ENCODE measurements at regions not wholly inside any gene's neighbourhood (a gene's known extent, or its start where the extent isn't known, plus 50 kb on each side); places are given as distances from the start of the nearest gene placed in this dataset.

- Histone ChIP-seq H3K4me3 (ENCODE audit: low read length) (no peak overlapping the region), H3K9me3 (ENCODE audit: control insufficient read depth, insufficient read depth, low read length) (no peaks in the 10 kb centered on the region), H3K4me2 (ENCODE audit: low read length) (no peak overlapping the region), H3K27me3 (ENCODE audit: control insufficient read depth, low read length) (no peaks in the 10 kb centered on the region), H3K79me2 (ENCODE audit: control insufficient read depth, low read length) (no peaks in the 10 kb centered on the region), H3K9me2 (replicated peaks; ENCODE audit: control insufficient read depth, low read length) (no peaks in the 10 kb centered on the region), H3K27ac (ENCODE audit: low read depth, low read length) (no peak overlapping the region), H3F3A (ENCODE audit: control insufficient read depth, insufficient read depth) (no peaks in the 10 kb centered on the region), H4K20me1 (ENCODE audit: control insufficient read depth, insufficient read depth, low read depth, low read length) (no peaks in the 10 kb centered on the region), H3K36me3 (ENCODE audit: control insufficient read depth, low read length) (no peaks in the 10 kb centered on the region), H3K4me1 (ENCODE audit: control insufficient read depth, low read length) (no peaks in the 10 kb centered on the region)
- no peak for TF ChIP-seq CTCF (IDR thresholded peaks at IDR 0.05; ENCODE audit: low read depth, low read length, poor library complexity, severe bottlenecking)
- no peak for TF ChIP-seq EZH2phosphoT487 (IDR thresholded peaks at IDR 0.05; ENCODE audit: borderline replicate concordance, low read length)
Observed at GRCh38 chr4:125681240-125681639, 366.5 kb downstream of the FAT4 start.

GRCh38 chr4:125682730-125683129 is 368.0 kb downstream of the FAT4 start:
- Histone ChIP-seq H3K9me2 (replicated peaks; ENCODE audit: control insufficient read depth, low read length) (no peaks in the 10 kb centered on the region), H4K20me1 (ENCODE audit: control insufficient read depth, insufficient read depth, low read depth, low read length) (no peaks in the 10 kb centered on the region), H3K27me3 (ENCODE audit: control insufficient read depth, low read length) (no peaks in the 10 kb centered on the region), H3F3A (ENCODE audit: control insufficient read depth, insufficient read depth) (no peaks in the 10 kb centered on the region), H3K4me1 (ENCODE audit: control insufficient read depth, low read length) (no peaks in the 10 kb centered on the region), H3K9me3 (ENCODE audit: control insufficient read depth, insufficient read depth, low read length) (no peaks in the 10 kb centered on the region), H3K36me3 (ENCODE audit: control insufficient read depth, low read length) (no peaks in the 10 kb centered on the region), H3K27ac (ENCODE audit: low read depth, low read length) (no peak overlapping the region), H3K4me2 (ENCODE audit: low read length) (no peak overlapping the region), H3K79me2 (ENCODE audit: control insufficient read depth, low read length) (no peaks in the 10 kb centered on the region), H3K4me3 (ENCODE audit: low read length) (no peak overlapping the region)
- TF ChIP-seq EZH2phosphoT487 (IDR thresholded peaks at IDR 0.05; ENCODE audit: borderline replicate concordance, low read length) (no peak), CTCF (IDR thresholded peaks at IDR 0.05; ENCODE audit: low read depth, low read length, poor library complexity, severe bottlenecking) (no peak)

GRCh38 chr4:125688841-125689240 is 374.1 kb downstream of the FAT4 start:
- TF ChIP-seq CTCF (IDR thresholded peaks at IDR 0.05; ENCODE audit: low read depth, low read length, poor library complexity, severe bottlenecking), result no peak
- no peak for TF ChIP-seq EZH2phosphoT487 (IDR thresholded peaks at IDR 0.05; ENCODE audit: borderline replicate concordance, low read length)
- Histone ChIP-seq H4K20me1 (ENCODE audit: control insufficient read depth, insufficient read depth, low read depth, low read length) (no peaks in the 10 kb centered on the region), H3K79me2 (ENCODE audit: control insufficient read depth, low read length) (no peaks in the 10 kb centered on the region), H3K4me3 (ENCODE audit: low read length) (no peak overlapping the region), H3K27ac (ENCODE audit: low read depth, low read length) (no peak overlapping the region), H3K27me3 (ENCODE audit: control insufficient read depth, low read length) (no peaks in the 10 kb centered on the region), H3K9me2 (replicated peaks; ENCODE audit: control insufficient read depth, low read length) (no peaks in the 10 kb centered on the region), H3K4me2 (ENCODE audit: low read length) (no peak overlapping the region), H3K36me3 (ENCODE audit: control insufficient read depth, low read length) (no peaks in the 10 kb centered on the region), H3F3A (ENCODE audit: control insufficient read depth, insufficient read depth) (no peaks in the 10 kb centered on the region), H3K4me1 (ENCODE audit: control insufficient read depth, low read length) (no peaks in the 10 kb centered on the region), H3K9me3 (ENCODE audit: control insufficient read depth, insufficient read depth, low read length) (no peaks in the 10 kb centered on the region)

GRCh38 chr4:125689805-125690204 is 375.1 kb downstream of the FAT4 start:
- no peak overlapping the region for H3K27ac ChIP-seq (ENCODE audit: low read depth, low read length)
- H3K9me2 ChIP-seq (replicated peaks; ENCODE audit: control insufficient read depth, low read length), result no peaks in the 10 kb centered on the region
- no peak overlapping the region for H3K4me3 ChIP-seq (ENCODE audit: low read length)
- no peaks in the 10 kb centered on the region for H3K36me3 ChIP-seq (ENCODE audit: control insufficient read depth, low read length)
- no peaks in the 10 kb centered on the region for H3K79me2 ChIP-seq (ENCODE audit: control insufficient read depth, low read length)
- no peak for TF ChIP-seq CTCF (IDR thresholded peaks at IDR 0.05; ENCODE audit: low read depth, low read length, poor library complexity, severe bottlenecking)
- TF ChIP-seq EZH2phosphoT487 (IDR thresholded peaks at IDR 0.05; ENCODE audit: borderline replicate concordance, low read length), result no peak
- no peaks in the 10 kb centered on the region for H3F3A ChIP-seq (ENCODE audit: control insufficient read depth, insufficient read depth)
- no peaks in the 10 kb centered on the region for H3K4me1 ChIP-seq (ENCODE audit: control insufficient read depth, low read length)
- H3K9me3 ChIP-seq (ENCODE audit: control insufficient read depth, insufficient read depth, low read length), result no peaks in the 10 kb centered on the region
- H4K20me1 ChIP-seq (ENCODE audit: control insufficient read depth, insufficient read depth, low read depth, low read length), result no peaks in the 10 kb centered on the region
- no peak overlapping the region for H3K4me2 ChIP-seq (ENCODE audit: low read length)
- H3K27me3 ChIP-seq (ENCODE audit: control insufficient read depth, low read length), result no peaks in the 10 kb centered on the region
